Stimulated activated CD8-positive, alpha-beta memory T cell treated with anti-CD3 and anti-CD28 coated beads, Interleukin-15, amount 100 ng/mL, for 48 hours (primary cell): ENCODE measurements at regions not wholly inside any gene's neighbourhood (a gene's known extent, or its start where the extent isn't known, plus 50 kb on each side); places are given as distances from the start of the nearest gene placed in this dataset.
"Not testable (repeated sequence)": the region's sequence is repeated elsewhere in the genome, so short reads cannot be mapped to it uniquely, and the experiment has no call there.

Experiments
- DNase-seq, 2 donors: peaks; one replicate each; pipeline ENCODE4 v3.0.0-alpha.2; 2020; ENCODE audit warnings: low read depth in 2 of 2

DNA sequence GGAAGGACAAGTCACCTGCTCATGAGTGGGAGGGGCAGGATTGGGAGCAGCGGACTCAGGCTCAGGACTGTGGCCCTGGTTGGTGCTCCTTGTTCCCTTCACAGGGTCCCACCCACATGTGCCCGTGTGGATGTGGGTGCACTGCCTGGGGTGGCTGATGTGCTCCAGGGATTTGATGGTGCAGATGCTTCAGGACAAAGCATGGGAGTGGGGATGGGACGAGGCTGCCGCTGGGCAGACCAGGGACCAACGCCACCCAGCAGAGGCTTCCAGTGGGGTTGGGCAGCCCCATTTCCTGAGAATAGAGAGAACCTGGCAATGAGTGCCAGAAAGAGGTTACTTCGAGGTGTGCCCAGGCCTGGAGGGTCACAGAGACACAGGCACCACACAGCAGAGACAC lies 65.5 kb upstream of the IGLL5 start:
- DNase-seq = no peak

DNA sequence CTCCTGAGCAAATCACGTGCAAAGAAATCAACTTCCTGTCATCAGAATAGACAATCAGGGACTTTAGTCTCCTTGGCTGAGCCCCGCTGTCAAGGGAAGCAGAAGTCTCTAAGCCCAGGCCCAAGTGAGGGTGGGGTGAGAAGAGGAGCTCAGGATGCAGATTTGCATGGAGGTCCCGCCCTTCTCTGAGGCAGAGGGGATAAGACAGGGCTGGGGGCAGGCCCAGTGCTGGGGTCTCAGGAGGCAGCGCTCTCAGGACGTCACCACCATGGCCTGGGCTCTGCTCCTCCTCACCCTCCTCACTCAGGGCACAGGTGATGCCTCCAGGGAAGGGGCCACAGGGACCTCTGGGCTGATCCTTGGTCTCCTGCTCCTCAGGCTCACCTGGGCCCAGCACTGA lies 65.1 kb upstream of the IGLL5 start:
- not testable (repeated sequence) for DNase-seq

DNA sequence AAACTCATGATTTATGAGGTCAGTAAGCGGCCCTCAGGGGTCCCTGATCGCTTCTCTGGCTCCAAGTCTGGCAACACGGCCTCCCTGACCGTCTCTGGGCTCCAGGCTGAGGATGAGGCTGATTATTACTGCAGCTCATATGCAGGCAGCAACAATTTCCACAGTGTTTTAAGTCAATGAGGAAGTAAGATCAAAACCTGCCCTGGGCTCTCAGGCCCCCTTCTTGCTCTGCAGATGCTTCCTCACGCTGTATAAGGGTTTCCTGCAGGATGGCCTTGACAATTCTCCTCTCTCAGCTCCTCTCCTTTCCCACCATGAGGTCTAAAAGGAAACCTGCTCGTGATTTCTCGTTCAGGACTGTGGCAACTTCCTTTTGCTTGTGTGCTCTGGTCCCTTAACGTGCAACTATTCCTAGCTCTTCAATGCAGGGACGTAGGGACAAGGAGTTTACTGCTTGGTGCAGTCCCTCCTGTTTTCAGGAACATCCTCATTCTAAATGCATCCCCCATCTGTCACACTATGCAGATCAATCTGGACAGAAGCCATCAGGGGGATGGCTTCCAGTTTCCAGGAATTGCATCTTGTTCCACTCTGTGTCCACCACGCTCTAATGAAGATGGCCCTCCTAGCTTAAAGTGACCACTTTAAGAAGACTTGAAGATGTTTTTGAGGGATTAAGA lies 64.3 kb upstream of the IGLL5 start:
- DNase-seq = no peak

DNA sequence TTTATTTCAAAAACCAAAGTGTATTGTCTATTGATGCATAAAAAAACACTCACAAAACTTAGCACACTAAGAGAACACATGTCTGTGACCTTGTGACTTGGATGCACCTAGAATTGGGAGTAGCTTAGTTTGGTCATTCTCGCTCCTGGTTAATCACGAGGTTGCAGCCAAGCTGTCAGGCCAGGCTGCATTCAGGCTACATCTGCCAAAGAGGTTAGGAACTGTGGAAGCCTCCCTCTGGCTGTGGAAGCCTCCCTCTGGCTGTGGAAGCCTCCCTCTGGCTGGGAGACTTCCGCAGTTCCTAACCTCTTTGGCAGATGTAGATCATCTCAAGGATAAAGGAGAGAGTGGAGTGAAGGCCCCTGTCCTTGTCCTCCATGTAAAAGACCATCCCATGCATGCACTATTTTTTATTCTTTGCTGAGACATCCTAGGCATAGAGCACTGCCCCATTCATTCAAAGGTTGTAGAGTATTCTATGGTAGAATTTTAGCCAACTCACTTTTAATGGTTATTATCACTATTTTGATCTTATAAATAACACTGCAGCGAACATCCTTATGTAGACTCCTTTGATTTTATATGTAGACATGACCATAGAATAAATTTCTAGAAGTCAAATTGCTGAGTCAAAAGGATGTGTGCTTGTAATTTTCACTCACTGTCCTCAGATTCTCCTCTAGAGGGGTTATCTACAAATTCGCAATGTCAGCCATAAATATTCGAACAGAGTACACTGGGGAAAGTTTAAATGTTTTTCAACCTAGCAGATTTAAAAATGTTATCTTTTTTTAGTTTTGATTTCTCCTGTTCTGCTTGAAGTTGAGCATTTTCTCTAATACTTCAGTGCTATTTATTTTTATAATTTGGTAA lies 63.0 kb upstream of the IGLL5 start:
- no peak for DNase-seq

DNA sequence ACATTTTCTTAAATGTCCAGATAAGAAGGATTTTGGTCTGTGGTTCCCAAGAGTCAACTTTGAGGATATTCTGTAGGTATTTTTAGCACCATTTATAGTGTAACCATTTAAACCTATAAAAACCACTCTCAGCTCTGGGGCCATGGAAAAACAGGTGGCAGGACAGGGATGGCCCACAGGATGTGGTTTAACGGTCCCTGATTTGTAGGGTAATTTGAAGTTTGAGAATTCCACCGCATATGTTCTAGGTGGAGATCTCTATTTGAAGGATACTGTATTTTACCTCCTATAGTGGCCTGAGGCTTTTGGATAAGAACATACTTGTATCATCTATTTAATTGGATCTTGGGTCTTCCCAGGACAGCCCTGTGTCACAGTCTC lies 62.4 kb upstream of the IGLL5 start:
- DNase-seq = no peak

DNA sequence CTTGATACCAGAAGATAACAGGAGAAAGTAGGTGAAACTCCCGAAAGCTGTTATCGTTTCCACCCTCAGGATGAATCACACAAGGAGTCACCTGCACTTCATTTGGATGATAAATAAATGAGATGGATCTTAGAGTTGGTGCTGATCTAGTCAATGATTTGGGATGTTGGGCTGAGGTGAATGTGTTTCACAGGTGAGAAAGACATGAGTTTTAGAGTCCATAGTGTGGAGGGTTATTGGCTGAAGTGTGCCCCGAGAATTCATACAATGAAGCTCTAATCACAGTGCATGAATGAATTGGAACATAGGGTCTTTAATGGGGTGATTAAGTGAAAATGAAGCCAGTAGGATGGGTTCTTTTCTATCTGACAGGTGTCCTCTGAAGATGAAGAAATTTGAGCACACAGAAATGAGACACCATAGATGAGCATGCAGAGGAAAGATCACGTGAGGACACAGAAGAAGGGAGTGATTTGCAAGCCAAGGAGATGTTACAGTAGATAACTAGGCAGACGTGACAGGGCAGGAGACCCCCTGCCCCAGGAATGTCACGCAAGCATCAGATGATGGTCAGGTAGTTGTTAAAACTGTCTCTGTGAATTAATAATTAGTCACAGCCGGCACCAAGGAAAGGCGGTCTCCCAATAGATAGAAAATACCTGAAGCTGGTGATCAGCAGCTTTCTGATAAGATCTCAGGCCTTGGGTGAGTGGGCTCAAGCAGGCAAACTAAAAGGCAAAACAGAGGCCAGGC lies 60.3 kb upstream of the IGLL5 start:
- DNase-seq = no peak

DNA sequence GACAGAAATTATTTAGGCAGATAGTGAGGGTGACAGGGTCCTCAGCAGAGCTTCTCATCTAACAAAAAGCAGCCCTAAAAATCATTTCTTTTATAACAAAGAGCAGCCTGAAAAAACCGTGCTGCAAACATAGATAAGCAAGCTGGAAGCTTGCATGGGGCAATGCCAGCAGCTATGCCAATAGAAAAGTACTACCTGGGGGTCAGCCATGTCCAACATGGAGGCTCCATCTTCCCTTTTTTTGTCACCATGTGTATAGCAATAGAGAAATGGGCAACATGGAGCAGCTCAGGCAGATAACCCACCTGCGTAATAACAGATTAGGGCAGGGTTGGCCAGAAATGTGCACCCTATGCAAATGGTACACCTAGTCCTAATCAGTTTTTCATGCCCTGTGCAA lies 57.4 kb upstream of the IGLL5 start:
- no peak for DNase-seq

DNA sequence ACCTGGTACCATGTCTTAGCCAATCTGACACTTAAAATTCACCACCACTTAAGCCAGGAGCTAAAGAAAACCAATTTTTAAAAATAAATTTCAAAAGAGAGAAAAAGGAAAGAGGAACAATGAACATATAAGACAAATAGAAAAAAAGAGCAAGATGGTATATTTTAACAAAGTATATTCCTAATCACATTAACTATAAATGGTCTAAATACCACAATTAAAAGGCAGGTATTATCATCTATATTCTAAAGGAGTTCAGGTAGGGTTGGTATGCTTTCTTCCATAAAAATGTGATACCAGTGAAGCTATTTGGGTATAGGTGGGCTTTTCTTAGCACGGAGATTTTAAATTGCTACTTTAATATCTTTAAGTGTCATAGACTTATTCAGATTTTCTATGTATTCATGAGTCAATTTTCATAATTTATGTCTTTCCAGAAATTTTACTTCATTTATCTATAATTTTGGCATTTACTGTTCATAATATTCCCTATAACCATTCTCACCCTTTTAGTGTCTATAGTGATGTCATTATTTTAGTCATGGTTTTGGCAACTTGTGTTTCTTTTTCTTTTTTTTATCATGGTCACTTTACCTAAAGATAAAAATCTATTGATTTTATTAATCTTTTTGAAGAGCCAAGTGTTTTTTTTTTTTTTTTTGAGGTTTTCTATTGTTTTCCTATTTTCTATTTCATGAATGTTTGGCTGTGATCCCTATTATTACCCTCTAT lies 56.5 kb upstream of the IGLL5 start:
- DNase-seq = no peak

DNA sequence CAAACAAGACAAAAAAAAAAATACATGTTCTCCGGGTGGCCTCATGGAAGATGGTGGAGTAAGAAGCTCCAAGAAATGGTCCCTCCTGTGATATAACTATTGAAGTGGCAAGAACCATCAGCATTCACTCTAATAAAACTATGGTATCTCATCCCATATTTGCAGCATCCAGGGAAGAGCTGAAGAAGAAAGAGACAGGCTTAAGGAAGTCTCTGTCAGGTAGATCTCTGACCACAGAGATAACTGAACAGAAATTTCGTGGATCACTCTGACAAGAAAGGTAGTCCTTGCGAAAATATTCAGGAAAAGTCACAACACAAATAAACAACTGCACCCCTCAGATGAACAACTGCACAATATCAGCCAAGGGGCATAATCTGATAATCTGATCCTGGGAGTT lies 54.6 kb upstream of the IGLL5 start:
- DNase-seq = no peak

DNA sequence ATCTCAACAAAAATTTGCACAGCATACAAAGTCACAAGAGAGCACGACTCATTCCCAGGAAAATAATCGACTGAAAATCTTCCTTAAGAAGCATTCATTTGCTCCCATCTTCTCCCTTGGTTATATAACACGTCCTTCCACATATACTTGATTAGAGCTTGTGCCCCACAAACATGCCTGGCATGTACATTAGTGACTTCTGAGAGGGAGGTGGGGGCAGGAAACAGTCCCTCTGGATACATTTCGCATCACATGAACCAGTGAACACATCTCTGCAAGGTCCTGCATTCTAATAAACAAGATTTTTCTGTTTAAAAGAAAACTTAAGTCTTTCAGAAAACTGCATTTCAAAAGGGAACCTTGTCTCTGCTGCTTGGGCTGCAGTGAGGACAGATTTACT lies 54.1 kb upstream of the IGLL5 start:
- DNase-seq = no peak

DNA sequence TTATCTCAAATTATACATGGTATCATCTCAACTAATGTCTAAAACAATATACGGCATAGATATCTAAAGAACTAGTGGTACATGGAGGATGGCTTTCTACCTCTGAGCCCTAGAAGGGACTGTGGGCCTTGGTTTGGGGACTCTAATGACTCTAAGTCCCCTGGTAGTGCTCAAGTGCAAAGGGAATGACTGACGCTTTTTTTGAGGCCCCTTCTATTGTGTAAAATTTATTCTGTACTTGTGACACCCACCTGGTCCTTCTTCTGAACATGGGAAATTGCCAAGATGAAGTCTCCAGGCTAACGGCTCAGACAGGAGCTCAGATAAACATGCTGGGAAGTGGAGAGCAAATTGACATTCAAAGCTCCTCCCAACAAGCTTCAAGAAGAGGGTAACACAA lies 53.4 kb upstream of the IGLL5 start:
- no peak for DNase-seq

DNA sequence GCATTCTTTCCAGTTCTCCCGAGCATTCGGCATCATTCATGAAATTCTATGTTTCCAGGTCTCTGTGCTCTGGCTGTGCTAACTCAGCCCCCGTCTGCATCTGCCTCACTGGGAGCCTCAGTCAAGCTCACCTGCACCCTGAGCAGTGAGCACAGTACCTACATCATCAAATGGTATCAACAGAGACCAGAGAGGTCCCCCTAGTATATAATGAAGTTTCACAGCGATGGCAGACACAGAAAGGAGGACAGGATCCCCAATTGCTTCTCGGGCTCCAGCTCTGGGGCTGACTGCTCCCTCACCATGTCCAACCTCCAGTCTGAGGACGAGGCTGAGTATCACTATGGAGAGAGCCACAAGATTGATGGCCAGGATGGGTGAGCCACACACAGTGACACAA lies 52.8 kb upstream of the IGLL5 start:
- DNase-seq = no peak

DNA sequence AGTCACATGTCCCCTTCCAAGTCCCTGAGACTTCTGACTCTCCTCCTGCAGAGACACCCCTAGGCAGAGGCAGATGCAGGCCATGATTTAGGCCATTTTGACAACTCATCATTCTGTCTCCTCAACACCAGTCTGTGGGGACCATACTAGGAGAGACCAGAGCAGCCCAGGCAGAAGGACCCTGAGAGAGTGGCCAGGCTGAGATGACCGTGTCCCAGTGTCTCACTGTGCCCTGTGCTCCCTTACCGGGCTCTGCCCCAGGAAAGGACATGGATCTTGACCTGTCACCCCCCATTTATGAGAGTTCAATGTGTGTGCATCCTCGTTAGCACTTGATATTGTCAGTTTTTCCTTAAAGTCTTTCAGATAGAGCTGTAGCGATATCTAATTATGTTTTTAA lies 52.4 kb upstream of the IGLL5 start:
- DNase-seq = no peak

DNA sequence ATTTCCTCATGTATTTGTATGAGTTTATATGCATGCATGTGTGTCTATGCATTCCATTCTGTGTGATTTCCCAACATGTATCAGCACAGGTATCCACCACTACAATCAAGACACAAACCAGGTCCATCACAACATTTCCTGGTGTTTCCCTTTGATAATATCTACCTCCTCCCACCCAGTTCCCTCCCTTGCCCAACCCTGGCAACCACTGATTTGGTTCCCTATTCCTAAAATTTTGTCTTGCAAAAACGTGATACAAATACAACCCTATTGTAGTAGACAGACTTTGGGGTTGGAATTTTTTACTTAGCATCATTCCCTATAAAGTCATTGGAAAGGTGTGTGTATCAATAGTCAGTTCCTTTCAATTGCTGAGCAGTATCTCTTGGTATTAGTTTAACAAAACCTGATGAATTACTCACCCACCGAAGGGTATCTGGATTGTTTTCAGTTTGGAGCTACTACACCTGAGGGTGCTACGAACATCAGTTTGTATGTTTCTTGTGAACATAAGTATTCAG lies 51.8 kb upstream of the IGLL5 start:
- no peak for DNase-seq

DNA sequence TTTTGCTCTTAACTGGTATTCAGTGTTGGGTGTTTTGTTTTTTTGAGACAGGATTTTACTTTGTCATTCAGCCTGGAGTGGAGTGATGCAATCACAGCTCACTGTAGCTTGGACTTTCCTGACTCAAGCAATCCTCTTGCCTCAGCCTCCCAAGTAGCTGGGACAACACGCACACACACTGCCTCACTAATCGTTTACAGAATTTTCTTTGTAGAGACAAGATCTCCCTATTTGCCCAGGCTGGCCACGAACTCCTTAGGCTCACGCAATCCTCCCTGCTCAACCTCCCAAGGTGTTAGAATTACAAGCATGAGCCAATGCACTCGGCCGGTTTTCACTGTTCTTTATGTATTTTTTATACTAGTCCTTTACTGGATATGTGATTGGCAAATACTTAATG lies 51.0 kb upstream of the IGLL5 start:
- DNase-seq = no peak
